Panc1 (cell line): ENCODE measurements at regions not wholly inside any gene's neighbourhood (a gene's known extent, or its start where the extent isn't known, plus 50 kb on each side); places are given as distances from the start of the nearest gene placed in this dataset.

Experiments
- POLR2AphosphoS5 ChIP-seq: IDR thresholded peaks from 2 replicates; pipeline ENCODE4 v1.6.1; 2012; ENCODE audit warnings: mild to moderate bottlenecking, low read depth, low read length, moderate library complexity
- REST ChIP-seq, 2 experiments: IDR thresholded peaks; 2 replicates each; pipeline ENCODE4 v1.6.1; 2011 to 2012; ENCODE audit warnings: low read depth in 2 of 2, control low read depth in 1 of 2, low read length in 1 of 2, mild to moderate bottlenecking in 1 of 2, moderate library complexity in 1 of 2; ENCODE audit not compliant: insufficient read depth in 1 of 2
- TCF7L2 ChIP-seq: IDR thresholded peaks from 2 replicates; pipeline ENCODE4 v1.6.1; 2011; ENCODE audit warnings: mild to moderate bottlenecking, low read depth, low read length, inconsistent platforms
- TF ChIP-seq, protein P1 (sequence below): fragments of 450-650 bp; IDR thresholded peaks from 2 replicates; pipeline ENCODE4 v1.5.1; 2017; ENCODE audit warnings: mild to moderate bottlenecking

DNA sequence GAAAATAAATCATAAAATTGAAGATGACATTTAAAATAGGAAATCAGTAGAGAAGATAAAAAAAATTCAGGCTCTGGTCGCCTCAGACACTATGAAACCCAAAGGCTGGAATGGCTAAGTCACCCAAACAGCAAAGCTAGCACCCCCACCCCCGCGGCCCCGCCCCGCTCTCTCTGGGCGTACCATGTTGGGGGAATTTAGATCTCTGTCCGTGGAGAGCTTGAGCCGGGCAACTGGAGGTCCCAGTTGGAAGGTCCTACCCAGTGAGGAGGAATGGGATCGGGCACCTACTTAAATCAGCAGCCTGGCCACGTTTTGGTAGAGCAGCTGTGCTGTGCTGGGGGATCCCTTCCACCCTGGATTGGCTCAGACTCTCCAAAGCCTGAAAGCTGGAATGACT is 150.6 kb upstream of the ANKRD55 start:
- TF ChIP-seq, protein P1, sequence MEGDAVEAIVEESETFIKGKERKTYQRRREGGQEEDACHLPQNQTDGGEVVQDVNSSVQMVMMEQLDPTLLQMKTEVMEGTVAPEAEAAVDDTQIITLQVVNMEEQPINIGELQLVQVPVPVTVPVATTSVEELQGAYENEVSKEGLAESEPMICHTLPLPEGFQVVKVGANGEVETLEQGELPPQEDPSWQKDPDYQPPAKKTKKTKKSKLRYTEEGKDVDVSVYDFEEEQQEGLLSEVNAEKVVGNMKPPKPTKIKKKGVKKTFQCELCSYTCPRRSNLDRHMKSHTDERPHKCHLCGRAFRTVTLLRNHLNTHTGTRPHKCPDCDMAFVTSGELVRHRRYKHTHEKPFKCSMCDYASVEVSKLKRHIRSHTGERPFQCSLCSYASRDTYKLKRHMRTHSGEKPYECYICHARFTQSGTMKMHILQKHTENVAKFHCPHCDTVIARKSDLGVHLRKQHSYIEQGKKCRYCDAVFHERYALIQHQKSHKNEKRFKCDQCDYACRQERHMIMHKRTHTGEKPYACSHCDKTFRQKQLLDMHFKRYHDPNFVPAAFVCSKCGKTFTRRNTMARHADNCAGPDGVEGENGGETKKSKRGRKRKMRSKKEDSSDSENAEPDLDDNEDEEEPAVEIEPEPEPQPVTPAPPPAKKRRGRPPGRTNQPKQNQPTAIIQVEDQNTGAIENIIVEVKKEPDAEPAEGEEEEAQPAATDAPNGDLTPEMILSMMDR = no peak
- TF ChIP-seq REST (IDR thresholded peaks at IDR 0.05; ENCODE audit: insufficient read depth in 1 of 2, low read depth in 2 of 2, low read length in 1 of 2) (no peak), TCF7L2 (no peak), POLR2AphosphoS5 (no peak)
